ENCODE measurements at regions not wholly inside any gene's neighbourhood (a gene's known extent, or its start where the extent isn't known, plus 50 kb on each side); places are given as distances from the start of the nearest gene placed in this dataset.

- no peak for DNase-seq
Measured at GRCh38 chr11:106614262-106614661, 404.0 kb downstream of the GUCY1A2 start.

- no peak for DNase-seq
Measured at GRCh38 chr11:106619320-106619990, 398.8 kb downstream of the GUCY1A2 start.

GRCh38 chr11:106621484-106621883 is 396.8 kb downstream of the GUCY1A2 start:
- no peak for DNase-seq
